Bronchial epithelial cell (primary cell): ENCODE measurements at regions not wholly inside any gene's neighbourhood (a gene's known extent, or its start where the extent isn't known, plus 50 kb on each side); places are given as distances from the start of the nearest gene placed in this dataset.

Source experiments
- DNase-seq: peaks from one replicate; pipeline ENCODE4 v3.0.0-alpha.2; 2010; ENCODE audit warnings: low read depth
- FAIRE-seq: peaks from 2 replicates; lab custom pipeline; 2011; peaks lifted over from hg19 to GRCh38; lab: Jason Lieb, UNC
- H3K27me3 ChIP-seq: 2 replicates; pipeline ENCODE4 v1.5.1; 2011; ENCODE audit warnings: low read length; ENCODE audit not compliant: control insufficient read depth, insufficient read depth
- H3K36me3 ChIP-seq: 2 replicates; pipeline ENCODE4 v1.5.1; 2011; ENCODE audit warnings: low read length; ENCODE audit not compliant: control insufficient read depth, insufficient read depth
- H3K4me3 ChIP-seq: 2 replicates; pipeline ENCODE4 v1.5.1; 2011; ENCODE audit warnings: mild to moderate bottlenecking, low read depth, low read length, control low read depth
- CTCF ChIP-seq: IDR thresholded peaks from 2 replicates; pipeline ENCODE4 v1.5.1; 2011; ENCODE audit warnings: mild to moderate bottlenecking, moderate library complexity, low read length, control low read depth, inconsistent platforms; ENCODE audit not compliant: insufficient read depth, severe bottlenecking

GRCh38 chr3:17972959-17973906 lies 230.8 kb upstream of the TBC1D5 start:
- FAIRE-seq (no peak), DNase-seq (no peak)
- no peak for TF ChIP-seq CTCF
- Histone ChIP-seq H3K4me3 (no peak overlapping the region), H3K27me3 (no peaks in the 10 kb centered on the region), H3K36me3 (no peaks in the 10 kb centered on the region)

- TF ChIP-seq CTCF: no peak
- no peaks in the 10 kb centered on the region for H3K36me3 ChIP-seq
- no peak overlapping the region for H3K4me3 ChIP-seq
- FAIRE-seq (no peak), DNase-seq (no peak)
- no peaks in the 10 kb centered on the region for H3K27me3 ChIP-seq
Observed at GRCh38 chr3:17972476-17972875, 230.0 kb upstream of the TBC1D5 start.

- no peaks in the 10 kb centered on the region for H3K36me3 ChIP-seq
- no peak for TF ChIP-seq CTCF
- no peaks in the 10 kb centered on the region for H3K27me3 ChIP-seq
- no peak for FAIRE-seq
- no peak for DNase-seq
- no peak overlapping the region for H3K4me3 ChIP-seq
Observed at GRCh38 chr3:17972030-17972429, 229.6 kb upstream of the TBC1D5 start.

GRCh38 chr3:17969985-17970568 lies 227.6 kb upstream of the TBC1D5 start:
- no peak for DNase-seq
- FAIRE-seq: no peak
- Histone ChIP-seq H3K4me3 (no peak overlapping the region), H3K36me3 (no peaks in the 10 kb centered on the region), H3K27me3 (no peaks in the 10 kb centered on the region)
- TF ChIP-seq CTCF: no peak

GRCh38 chr3:17969244-17969643 lies 226.8 kb upstream of the TBC1D5 start:
- TF ChIP-seq CTCF: no peak
- no peak for DNase-seq
- Histone ChIP-seq H3K36me3 (no peaks in the 10 kb centered on the region), H3K27me3 (no peaks in the 10 kb centered on the region), H3K4me3 (no peak overlapping the region)
- FAIRE-seq: no peak
